ENCODE measurements at regions not wholly inside any gene's neighbourhood (a gene's known extent, or its start where the extent isn't known, plus 50 kb on each side); places are given as distances from the start of the nearest gene placed in this dataset.

DNA sequence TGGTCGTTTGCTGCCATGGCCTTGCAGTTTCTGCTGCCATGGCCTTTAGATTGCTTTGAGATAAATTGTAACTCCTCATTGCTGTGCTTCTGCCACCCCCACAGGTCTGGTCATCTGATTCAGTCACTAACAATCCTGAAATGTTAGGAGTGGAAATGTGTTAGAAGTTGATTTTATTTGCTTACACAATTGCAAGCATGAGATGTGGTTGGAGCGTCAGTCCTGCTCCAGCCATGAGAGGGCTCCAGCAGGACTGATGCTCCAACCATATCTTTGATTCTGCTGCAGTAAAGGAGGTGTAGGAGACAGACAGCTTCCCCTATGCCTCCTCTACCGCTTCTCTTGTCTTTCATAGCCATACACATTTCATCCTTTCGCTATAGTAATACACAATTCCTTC, 226.8 kb upstream of the RGS6 start:
- DNase-seq (ENCODE audit: low read depth in 2 of 2), result no peak

DNA sequence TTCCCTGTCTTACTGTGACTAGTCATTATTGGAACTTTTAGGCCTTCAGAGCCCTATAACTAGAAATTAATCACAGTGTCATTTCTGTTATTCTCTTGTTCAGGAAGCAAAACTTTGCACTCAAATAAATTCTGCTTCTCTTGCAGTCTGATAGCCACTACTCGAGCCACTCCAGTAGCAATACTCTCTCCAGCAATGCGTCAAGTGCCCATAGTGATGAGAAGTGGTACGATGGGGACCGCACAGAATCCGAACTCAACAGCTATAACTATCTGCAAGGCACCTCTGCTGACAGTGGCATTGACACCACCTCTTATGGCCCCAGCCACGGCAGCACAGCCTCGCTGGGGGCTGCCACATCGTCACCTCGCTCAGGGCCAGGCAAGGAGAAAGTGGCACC, 223.2 kb upstream of the RGS6 start:
- no peak for DNase-seq (ENCODE audit: low read depth in 2 of 2)

- no peak for DNase-seq (ENCODE audit: low read depth in 2 of 2)
Observed at GRCh38 chr14:71709987-71710386, 222.2 kb upstream of the RGS6 start.

DNA sequence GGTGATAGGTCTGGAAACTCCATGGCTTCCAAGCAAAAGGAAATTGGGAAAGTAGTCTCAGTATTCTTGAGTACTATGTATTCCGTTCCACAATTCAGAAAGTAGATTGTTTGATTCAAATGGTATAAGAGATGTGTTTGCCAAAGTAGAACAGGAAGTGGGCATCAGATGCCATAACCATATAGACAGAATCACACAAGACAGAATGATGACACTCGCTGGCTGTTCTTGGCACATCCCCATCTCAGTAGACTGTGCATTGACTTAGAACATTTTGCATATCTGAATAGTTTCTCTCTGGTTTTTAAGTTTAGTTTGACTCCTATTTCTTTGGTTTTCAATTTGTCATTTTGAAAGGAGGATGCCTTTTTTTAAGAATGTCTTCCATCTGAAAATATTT, 221.1 kb upstream of the RGS6 start:
- no peak for DNase-seq (ENCODE audit: low read depth in 2 of 2)

- DNase-seq (ENCODE audit: low read depth in 2 of 2), result no peak
Observed at GRCh38 chr14:71711619-71712018, 220.6 kb upstream of the RGS6 start.

GRCh38 chr14:71712478-71712877, 219.8 kb upstream of the RGS6 start:
- no peak for DNase-seq (ENCODE audit: low read depth in 2 of 2)

DNA sequence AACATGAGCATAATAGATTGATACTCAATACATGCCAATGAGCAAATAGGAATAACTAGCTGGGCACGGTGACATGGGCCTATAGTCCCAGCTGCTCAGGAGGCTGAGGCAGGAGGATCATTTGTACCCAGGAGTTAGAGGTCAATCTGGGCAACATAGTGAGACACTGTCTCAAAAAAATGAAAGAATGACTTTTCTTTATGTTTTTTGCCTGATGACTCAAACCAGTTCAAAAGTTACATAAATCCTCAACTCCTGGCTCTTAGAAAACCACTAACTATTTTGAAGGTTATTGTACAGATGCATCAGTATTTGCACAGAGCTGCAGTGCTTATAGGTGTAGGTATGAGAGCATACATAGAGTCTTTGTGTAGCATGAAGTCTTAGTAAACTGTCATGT, 219.2 kb upstream of the RGS6 start:
- no peak for DNase-seq (ENCODE audit: low read depth in 2 of 2)

DNA sequence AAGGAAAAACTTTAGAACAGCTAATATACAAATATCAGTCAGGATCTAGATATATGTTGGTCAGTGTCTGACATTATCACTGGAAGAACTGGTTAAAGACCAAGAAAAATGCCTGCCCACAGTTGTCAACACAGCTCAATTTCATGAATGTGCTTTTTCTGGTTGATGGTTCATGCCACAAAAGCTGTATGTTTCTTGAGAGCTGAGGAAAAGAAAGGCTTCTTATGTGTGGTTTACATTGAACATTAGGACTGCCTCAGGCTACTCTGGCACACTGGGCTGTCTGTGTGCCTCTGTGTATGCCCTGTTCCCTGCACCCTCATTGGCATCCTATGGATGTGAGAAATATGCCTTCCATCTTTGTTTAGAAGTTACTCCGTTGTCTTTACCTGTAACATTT, 218.8 kb upstream of the RGS6 start:
- no peak for DNase-seq (ENCODE audit: low read depth in 2 of 2)

DNA sequence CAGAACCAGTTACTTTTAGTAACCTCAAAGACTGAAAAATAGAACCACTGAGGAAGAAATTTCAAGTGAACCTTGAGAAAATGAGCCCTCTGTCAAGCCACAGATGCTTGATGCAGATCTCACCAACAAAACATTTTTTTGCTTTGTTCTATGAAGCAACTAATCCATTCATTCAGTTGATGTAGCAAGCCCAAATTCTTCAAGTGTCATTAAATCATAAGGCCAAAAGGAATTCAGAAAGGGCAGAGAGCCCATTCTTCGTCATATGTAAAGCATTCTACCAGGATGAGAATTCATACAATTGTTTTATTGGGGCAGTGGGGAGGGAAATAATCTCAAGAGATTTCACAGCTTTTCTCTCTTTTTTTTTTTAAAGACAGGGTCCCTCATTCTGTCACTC, 218.0 kb upstream of the RGS6 start:
- no peak for DNase-seq (ENCODE audit: low read depth in 2 of 2)

DNA sequence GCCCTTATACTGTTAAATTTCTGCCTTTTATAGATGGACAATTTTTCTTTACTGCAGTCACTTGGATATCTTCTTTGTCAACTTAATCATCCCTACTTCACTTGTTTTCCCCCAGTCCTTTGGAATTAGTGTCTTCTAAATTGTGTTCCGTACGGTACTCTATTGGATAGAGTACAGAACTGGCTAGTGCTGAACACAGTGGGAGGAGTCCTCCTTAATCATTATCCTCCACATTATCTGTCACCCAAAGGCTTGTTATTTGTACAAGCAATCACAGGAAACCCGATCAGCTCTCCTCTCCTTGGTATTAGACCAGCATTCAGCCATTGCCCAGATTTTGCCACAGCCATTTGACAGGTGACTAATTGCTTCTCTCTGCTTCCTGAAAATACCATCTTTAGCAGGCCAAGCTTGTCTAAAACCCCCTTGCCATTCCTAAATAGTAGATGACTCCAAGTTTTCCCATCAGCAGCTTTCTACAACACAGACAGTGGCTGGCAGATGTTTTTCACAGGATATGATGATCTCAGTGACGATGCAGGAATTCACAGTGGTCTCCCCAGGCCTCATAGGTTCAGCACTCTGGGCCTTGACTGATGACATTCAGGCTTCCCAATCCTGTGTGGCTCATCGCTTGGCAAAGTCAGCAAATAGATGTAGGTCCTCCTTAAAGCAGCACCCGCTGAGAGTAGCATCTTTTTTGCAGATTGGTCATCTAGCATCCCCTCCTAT, 216.0 kb upstream of the RGS6 start:
- DNase-seq (ENCODE audit: low read depth in 2 of 2), result no peak

- DNase-seq (ENCODE audit: low read depth in 2 of 2), result no peak
Observed at GRCh38 chr14:71720978-71721624, 211.1 kb upstream of the RGS6 start.

DNA sequence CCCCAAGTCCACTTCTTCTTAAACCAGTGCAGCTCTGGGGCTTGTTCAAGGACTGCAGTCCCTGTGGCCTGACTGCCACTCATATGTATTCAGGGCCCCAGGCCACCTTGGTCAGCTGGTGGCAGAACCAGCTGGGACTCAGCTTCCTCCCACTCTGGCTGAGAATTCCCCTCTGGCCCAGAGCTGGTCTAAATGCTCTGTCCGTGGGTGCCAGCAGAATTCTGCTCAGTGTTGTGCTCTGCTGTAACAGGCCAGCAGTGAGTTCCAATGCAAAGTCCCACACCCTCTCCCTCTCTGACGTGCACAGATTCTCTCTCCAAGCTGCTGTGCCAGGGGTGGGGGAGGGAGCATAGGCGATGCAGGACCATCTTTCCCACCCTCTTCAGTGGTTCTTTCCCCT, 210.4 kb upstream of the RGS6 start:
- no peak for DNase-seq (ENCODE audit: low read depth in 2 of 2)

GRCh38 chr14:71722885-71723284, 209.3 kb upstream of the RGS6 start:
- DNase-seq (ENCODE audit: low read depth in 2 of 2), result no peak

DNA sequence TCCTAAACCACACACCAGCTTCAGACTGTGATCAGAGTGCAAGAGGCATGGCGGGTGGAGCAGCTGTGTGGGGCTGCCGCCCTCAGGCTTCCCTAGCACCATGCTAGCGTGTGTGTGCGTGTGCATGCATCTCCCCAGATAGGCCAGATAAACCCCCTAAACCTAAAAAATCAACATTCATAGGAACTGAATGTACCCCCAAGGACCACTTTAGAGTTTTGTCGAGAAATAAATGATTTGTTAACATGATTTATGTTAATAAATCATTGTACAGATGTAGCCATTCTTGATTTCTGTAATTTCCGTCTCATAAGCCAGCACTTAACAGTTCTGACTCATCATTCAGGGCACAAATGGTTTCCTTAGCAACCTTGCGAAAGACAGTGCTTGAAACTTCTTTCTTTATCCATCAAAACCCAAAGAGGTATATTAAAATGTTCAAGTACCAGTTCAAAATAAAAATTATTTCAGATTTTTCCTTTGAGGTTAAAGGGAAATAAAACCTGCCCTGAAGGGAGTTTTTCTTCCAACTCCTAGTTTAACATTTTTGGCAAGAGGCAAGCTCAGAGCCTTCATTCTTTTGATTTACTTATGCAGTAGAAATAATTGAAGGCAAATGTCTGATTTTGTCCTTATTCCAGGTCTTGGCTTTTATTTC, 206.2 kb upstream of the RGS6 start:
- DNase-seq (ENCODE audit: low read depth in 2 of 2), result no peak

- DNase-seq (ENCODE audit: low read depth in 2 of 2), result no peak
Observed at GRCh38 chr14:71726580-71727021, 205.6 kb upstream of the RGS6 start.

GRCh38 chr14:71728386-71728785, 203.8 kb upstream of the RGS6 start:
- DNase-seq (ENCODE audit: low read depth in 2 of 2), result no peak

DNA sequence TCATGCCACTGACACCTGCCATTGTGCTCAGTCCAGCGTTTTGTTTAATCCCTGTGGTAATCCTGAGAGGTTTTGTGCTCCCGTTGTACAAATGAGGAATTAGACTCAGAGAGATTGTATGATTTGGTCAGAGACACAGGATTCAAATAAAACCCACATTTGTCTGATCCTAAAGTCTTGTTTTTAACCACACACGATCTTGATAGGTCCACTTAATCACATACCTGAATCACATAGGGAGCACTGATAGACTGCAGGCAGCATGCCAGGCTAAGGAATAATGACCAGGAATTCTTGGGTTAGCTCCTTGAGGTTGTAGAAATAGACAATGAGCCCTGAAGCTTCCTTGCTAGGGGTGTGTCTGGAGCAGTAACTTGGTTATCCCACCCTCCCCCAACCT, 202.6 kb upstream of the RGS6 start:
- no peak for DNase-seq (ENCODE audit: low read depth in 2 of 2)

GRCh38 chr14:71730471-71730870, 201.8 kb upstream of the RGS6 start:
- no peak for DNase-seq (ENCODE audit: low read depth in 2 of 2)

GRCh38 chr14:71731096-71731495, 201.1 kb upstream of the RGS6 start:
- no peak for DNase-seq (ENCODE audit: low read depth in 2 of 2)

DNA sequence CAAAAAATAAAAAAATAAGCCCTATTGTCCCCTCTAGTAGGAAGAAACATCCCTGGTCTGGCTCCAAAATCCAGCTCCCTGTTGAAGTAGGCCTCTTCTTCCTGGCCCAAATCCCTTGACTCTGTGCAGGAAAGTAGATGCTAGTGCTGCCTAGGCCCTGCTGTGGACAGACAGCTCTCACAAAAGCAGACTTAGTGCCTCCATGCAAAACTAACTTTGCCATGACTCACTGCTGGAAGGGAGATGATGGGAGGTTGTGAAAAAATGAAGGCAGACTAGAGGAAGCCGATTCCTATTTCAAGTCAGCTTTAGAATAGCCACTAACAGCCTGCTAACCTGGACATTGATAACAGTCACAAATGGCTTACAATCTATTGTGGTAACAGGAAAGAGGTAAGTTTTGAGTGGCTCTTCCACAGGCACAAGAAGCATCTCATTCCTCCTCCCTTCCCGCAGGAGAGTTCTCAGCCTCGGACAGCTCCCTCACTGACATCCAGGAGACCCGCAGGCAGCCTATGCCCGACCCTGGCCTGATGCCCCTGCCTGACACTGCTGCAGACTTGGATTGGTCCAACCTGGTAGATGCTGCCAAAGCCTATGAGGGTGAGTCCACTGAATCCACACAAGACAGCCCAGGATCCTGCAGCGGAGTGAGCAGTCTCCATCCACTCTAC, 198.9 kb upstream of the RGS6 start:
- no peak for DNase-seq (ENCODE audit: low read depth in 2 of 2)

- DNase-seq (ENCODE audit: low read depth in 2 of 2), result no peak
Observed at GRCh38 chr14:71734076-71734475, 198.2 kb upstream of the RGS6 start.

- DNase-seq (ENCODE audit: low read depth in 2 of 2), result no peak
Observed at GRCh38 chr14:71734885-71735284, 197.3 kb upstream of the RGS6 start.

DNA sequence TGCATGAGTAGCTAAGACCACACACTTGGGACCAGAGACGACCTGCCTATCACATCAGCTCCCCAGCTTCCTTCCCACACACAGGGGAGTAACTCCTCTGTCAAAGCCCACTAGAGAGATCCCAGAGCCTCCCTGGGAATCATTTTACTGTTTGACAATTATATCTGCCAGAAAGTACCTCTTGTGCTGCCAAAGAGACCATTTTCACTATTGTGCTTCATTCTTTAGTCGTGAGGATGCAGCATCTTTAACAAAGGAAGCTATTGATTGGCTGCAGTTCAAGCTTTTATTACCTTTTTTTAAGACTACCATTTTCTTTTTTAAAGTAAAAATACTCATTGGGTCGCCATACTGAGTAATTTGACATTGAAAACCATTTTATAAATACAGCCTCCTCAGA, 194.5 kb upstream of the RGS6 start:
- DNase-seq (ENCODE audit: low read depth in 2 of 2), result no peak

All from stimulated activated CD8-positive, alpha-beta memory T cell treated with anti-CD3 and anti-CD28 coated beads, Interleukin-15, amount 100 ng/mL, for 4 hours (primary cell).